ENCODE measurements at regions not wholly inside any gene's neighbourhood (a gene's known extent, or its start where the extent isn't known, plus 50 kb on each side); places are given as distances from the start of the nearest gene placed in this dataset.

DNA sequence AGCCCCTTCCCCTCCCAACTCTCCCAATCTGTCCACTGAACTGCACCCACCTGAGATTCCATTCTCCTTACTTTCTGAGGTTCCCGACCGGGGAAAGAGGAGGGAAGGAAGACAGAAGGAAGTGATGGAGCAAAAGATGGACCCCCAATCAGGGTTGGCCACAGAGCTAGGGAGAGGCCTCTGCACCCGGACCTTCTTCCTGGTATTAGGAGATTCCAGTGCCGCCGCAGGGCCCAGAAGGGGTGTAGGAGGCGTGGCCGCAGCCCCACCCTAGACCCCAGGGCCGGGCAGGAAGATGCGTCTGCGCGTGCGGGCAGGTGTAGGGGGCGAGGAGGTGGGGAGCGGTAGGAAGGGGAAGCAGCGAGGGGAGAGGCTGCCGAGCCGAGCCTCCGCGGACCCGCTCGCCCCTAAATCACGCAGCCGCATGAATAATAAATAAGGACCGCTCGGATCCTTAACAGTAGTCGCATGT is 104.2 kb upstream of the MVB12B start:
- no peak for DNase-seq (ENCODE audit: low read depth in 2 of 2)

DNA sequence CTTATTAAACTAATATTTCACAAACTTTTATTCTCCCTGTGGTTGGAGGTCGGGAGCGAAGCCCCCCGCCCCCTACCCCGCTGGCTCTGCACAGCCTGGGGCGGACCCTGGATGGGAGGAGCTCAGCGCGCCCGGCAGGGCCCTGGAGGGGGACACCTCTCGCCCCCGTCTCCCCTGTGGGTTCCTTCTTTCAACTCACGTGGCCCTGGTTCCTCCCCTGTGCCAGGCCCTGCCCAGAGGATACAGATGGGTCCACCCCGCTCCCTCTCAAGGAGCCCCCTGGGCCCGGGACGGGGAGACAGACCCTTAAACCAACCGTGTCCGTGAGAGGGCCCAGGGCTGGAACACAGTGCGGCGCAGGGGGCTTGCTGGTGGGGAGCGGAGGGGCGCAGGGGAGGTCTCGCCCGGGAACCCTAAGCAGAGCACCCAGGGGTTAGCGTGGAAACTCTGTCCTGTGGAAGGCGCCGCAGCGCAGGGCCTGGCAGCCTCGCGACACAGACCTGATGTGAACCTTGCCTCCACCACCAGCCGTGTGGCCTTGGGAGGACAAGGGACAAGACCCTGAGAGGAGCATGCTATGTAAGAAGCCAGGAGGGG is 103.7 kb upstream of the MVB12B start:
- no peak for DNase-seq (ENCODE audit: low read depth in 2 of 2)

DNA sequence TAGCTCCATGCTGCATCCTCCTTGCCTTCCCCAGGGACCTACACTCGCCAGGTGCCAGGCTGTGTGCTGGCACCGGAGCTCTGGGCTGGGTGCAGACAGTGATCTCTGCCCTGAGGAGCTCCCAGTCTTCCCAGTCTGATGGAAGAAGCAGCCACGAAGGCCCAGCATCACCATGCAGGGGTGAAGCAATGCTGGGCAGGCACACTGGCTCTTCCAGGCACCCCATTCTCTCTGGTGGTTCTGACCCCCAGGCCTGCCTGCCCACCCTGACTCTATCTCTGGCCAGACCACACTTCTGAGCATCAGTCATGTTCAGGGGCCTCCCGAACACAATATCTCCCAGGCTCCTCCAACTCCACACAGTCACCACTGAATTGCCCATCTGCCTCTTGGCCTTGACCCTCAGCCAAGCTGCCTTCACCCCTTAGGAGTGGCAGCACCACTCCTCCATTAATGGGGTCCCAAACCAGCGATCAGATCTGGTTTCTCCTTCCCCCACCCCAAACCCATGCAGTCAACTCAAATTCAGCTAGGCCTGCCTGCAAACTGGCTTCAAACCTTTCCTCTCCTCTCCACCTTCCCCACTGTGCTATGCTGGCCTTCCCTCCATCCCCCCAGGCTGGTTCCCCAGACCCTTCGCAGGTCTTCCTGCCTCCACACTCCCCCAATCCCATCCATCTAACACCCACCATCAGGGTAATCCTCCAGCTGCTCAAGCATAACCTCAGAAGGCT is 102.7 kb upstream of the MVB12B start:
- no peak for DNase-seq (ENCODE audit: low read depth in 2 of 2)

DNA sequence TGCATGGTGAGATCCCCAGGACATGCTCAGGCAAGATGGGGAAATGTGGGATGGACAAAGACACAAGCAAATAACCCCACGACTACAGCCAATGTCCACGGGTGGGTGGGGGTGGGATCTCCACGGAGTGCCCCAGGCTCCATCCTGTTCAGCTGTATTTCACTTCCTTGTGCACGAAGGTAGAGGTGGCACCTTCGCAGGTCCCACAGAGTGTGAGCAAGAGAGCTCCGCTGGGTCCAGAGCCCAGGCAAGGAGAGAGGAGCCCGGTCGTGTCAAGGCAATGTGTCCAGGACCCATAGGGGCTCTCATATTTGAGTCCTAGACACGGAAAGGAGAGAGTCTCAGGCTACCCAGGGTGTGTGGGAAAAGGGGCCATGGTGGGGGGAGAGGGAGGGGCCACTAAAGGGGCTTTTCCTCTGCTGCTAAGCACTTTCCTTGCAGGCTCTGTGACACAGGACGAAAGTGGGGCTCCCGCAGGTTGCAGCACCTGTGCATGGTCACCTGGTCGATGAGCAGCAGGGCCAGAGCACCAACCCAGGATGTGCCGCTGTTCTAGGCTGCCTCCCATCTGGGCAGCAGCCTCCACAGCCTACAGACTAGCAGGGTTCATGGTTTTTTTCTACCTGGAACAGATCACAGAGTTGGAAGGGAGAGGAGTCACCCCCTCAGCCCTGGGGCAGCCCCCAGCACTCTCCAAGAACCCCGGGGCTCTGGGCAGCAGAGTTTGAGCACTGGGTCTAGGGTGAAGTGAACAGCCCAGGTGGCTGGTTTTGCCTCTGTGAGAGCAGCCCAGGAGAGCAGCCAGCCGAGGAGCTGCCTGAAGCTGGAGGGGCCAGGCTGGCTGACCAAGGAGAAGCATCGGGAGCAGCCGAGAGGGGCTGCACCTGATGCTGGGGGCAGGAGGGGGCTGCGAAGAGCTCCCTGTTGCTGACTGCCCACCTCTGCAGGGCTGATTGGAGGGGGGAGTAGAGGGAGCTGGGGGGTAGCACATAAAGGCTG is 100.7 kb upstream of the MVB12B start:
- no peak for DNase-seq (ENCODE audit: low read depth in 2 of 2)

DNA sequence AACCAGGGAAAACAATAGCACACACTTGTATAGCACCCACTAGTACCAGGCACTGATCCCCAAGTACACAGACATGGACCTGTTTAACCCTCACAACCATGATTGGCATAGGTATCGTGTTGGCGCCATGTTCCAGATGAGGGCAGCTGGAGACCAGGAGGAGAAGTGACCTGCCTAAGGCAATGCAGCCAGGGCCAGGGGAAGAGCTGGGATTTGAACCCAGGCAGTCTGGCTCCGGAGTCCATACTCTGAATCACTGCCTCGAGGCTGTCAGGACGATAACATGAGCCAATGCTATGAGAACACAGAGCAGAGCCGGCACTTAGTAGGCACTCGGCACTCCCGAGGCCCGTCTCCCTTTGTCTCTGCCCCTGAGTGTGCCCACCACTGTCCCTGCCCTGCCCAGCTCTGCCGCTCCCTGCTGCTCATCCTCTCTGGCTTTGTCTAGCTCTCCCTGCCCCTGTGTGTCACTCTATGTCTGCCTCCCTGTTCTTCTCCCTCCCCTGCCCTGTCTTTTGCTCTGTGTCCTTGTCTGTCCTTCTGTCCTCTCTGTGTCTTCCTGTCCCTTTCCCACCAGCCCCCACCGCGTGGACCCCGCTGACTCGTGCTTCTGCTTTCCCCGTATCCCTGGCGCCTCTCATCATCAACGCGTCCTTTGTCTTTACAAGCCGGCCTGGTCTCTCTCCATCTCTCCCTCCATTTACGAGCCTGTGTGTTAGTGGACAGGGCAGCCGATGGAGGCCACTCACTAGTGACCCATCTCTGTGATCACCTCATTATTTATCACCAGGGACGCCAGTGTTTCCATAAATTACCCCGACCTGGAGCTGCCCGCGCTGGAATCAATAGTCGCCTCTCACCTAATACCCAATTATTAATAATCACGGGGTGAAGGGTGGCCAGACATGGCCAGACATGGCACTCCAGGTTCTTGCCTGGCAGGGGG is 99.4 kb upstream of the MVB12B start:
- DNase-seq (ENCODE audit: low read depth in 2 of 2): no peak

DNA sequence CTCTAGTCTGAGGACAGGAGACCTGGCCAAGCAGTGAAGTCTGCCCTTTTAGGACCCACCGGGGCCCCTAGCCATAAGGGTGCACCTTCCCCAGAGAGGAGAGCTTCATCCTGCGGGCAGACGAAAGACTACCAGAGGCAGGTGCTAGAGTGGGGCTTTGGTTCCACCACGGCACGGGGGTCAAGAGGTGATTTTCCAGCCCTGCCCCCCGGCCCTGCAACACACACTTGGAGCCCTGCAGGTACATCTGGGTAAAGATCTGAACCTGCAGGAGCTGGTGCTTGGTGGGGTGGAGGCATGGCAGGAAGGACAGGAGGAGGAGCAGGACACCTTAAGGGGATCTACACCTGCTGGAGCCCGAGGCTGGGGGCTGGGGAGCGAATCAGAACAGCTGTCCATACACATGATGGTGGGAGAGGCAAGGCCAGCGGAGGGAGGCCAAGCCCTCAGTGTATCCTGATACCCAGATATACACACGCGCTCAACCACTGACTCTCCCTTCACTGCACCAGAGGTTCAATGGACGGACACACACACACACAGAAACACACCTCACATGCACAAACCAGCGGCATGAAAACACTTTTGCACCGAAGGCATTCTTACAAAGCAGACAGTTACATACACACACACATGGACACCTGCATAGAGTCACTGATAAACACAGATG is 98.4 kb upstream of the MVB12B start:
- no peak for DNase-seq (ENCODE audit: low read depth in 2 of 2)

DNA sequence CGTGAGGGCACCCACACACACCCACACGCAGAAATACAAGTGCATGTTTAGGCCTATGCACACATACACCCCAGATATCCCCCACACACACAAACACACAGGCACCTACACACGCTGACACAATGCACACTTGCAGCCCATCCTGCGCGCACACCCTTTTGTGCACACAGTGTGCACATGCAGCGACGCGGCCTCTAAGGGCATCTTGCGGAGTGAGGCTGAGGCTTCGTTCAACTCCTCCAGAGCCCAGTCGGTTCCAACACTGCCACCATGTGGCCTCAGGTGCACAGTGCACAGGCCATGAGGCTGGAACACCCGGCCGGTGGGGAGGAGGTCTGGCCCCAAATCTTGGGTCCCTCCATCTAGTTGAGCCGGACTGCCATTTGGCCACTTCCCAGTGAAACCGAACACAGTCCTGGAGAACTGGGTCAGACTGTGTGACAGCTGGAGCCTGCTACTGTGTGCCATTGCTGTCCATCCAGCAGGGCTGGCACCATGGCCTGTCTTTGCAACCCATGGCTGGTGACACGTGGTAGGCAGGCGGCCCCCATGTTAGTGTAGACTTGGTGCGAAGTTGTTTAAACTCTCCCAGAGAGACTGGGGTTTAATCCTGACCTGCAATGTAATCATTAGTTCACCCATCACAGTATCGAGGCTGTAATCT is 97.7 kb upstream of the MVB12B start:
- DNase-seq (ENCODE audit: low read depth in 2 of 2): peak; percentile 40 to 54

DNA sequence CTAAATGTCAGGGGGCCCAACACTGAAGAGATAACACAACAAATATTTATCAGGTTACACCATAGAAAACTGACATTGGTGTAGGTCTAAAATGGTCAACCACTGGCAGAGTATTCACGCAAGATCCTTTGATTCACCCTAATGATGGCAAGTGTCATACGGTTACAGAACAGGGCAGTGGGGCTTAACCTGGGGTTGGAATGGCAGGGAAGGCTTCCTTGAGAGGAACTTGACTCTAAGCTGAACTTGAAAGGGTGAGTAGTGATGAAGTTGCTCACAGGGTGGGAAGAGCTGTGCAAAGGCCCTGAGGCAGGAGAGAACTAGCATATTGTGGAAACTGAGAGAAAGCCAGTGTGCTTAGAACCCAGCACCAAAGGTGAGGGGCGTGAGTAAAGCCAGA is 97.1 kb upstream of the MVB12B start:
- no peak for DNase-seq (ENCODE audit: low read depth in 2 of 2)

DNA sequence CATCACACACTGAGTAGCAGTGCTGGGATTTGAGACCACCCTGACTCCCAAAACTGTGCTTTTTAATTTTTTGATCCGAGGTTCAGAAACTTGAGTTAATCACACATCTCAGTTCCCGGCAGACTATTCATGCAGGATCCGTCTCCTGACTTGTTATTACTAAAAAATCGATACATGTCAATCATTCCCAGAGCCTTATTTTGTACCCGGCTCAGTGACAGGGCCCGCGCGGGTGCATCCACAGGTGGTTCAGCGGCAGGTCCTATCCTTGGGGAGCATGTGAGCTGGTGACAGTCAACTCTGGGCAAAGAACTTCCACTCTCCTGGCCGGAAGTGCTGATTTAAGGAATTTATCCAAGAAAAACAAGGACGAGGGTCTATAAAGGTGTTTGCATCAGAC is 95.9 kb upstream of the MVB12B start:
- DNase-seq (ENCODE audit: low read depth in 2 of 2): no peak

DNA sequence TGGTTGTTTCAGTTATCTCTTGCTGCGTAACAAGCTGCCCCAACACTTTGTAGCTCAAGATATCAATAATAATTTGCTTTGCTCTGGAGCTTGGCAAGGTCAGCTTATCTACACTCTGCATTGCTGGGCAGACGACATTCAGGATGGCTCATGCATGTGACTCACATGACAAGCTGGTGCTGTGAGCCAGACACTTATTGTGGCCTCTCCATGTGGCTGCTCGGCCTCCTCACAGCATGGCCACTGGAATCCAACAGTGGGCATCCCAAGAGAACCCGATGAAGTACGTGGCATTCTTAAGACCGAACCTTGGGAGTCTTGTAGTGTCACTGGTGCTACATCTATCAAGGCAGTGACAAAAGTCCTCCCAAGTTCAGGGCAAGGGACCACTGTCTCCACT is 94.2 kb upstream of the MVB12B start:
- DNase-seq (ENCODE audit: low read depth in 2 of 2): no peak

DNA sequence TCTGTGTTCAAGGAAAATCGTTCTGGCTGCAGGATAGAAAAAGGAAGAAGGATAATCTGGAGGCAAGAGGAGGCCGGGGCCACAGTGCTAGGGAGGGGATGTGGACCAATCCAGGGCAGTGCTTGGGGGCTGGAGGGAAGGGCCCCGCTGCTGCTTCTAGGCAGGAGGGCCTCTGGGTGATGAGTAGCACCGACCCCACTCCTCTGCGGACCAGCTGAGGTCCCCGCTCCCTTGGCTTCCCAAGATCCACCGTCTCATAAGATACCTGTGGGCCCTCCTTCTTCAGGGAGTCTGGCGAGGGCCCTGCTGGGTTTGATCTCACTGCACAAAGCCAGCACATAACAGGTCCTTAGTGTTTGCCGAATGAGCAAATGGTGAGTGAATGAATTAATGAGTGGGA is 93.5 kb upstream of the MVB12B start:
- DNase-seq (ENCODE audit: low read depth in 2 of 2): no peak

DNA sequence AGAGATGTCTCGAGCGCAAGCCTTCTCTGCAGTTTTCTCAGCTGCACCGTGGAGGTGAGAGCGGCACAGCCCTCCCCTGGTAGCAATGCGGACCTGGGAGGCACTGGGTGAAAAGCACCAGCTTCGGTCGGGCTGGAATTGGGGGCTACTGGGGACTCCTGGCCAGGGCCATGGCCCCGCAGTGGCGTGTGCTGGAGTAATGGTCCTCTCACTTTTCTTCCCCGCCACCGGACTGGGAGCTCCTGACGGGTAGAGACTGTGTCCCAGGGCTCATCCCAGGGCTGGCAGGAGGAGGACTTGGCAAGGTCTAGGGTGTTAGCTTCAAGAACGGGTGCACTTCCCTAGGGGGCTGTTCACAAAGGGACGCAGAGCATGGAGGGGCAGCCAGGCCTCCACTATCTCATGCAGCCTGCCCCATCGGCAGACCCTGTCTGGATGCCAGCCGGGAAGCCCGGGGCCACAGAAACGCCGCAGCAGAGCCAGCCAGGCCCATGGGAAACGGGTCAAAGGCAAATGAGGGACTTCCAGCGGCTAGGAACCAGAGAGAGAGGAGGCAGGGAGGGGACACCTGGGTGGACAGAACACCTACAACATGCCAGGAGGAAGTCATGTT is 92.6 kb upstream of the MVB12B start:
- no peak for DNase-seq (ENCODE audit: low read depth in 2 of 2)

DNA sequence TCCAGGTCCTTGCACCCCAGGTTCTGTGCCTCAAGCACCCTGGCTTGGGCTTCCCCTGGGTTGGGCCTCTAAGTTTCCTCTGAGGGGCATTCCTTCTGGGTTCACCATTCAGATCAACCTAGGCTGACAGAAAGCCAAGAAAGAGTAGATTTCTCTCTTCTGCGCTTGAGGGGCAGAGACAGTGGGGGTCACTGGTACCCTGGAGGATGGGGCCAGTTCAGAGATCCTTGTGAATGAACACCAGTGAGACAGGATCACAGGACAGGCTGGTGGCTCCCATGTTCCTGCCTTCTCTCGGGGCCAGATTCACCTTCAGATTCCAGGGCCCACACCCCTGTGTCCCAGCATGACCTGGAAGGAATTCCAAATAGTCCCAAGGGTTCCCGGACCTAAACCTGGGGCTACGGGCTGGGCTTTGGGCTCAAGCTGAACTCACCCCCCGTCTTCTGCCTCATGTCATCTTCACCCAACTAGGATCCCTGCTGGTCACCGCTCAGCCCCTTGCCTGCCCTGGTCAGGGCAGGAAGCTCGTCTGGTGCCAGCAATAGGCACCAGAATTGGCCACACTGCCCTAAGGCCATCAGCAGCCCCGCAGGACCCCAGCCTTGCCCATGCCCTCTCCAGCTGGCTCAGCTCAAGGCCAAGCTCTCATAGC is 91.8 kb upstream of the MVB12B start:
- DNase-seq (ENCODE audit: low read depth in 2 of 2): no peak

DNA sequence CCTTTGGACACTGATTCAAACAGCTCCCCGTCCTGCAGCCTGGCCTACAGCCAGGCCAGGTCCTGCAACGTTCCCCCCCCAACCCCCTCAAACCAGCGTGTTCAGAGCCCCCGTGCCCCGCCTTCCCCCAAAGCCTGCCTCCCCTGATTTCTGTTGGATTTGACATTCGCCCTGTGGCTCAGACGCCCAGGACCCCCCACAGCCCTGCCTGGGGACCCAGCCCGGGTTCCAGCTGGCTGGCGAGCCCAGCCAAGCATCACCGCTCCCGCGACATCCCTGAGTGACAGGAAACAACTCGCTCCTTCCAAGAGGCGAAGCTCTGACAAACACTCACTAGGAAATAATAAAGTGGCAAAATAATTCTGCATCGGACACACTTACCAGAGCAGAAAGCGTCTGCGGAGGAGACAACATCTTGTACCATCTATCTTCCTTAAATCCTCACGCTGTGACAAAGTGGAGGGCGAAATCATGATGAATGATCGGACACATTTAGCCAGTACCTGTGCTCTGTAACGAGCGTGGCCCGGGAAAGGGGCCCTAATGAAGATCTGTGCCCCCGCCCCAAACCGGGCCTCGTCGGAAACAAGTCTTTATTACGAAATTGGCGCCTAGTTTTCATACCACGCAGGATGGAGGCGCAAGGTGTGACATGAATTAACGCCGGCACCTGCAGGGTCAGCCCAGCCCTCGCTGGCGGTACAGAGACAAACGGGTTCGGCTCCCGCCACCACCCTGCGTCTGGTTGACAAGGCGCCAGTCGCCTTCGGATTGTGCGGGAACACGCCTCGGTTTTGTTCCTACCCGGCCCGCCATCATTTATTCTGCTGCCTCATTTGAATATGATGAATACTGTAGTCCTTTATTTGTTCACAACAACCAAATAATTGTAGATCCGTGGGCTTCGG is 91.0 kb upstream of the MVB12B start:
- no peak for DNase-seq (ENCODE audit: low read depth in 2 of 2)

DNA sequence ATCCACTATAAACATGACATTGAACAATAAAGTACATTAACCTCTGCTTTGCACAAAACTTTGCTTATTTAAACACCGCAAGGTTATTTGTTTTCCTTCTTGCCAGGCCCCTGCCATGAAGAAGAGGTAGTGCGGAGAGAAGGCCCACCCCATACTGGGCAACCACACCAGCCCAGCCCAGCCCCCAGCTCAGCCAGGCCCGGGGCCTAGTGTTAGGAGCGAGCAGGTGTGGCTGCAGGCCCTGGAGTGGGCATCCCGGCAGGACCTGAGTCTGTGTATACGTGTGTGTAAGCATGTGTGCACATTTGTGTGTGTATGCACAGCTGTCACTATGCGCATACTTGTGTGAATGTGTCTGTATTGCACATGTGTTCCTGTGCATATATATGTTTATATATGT is 90.4 kb upstream of the MVB12B start:
- no peak for DNase-seq (ENCODE audit: low read depth in 2 of 2)

DNA sequence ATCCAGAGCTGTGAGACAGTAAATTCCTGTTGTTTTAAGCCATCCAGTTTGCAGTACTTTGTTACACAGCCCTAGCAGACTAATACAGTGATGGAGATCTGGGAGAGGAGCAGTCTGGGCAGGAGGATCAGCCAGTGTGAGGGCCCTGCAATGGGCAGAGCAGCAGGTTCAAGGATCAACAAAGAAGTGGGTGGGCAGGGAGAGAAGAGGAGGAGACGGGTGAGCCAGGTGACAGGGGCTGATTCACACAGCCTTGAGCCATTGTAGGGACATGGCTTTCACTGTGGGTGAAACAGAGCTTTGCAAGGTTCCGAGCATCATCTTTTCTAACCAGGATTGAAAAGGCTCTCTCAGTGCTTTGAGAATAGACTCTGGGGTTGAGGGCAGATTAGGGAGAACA is 88.2 kb upstream of the MVB12B start:
- no peak for DNase-seq (ENCODE audit: low read depth in 2 of 2)

DNA sequence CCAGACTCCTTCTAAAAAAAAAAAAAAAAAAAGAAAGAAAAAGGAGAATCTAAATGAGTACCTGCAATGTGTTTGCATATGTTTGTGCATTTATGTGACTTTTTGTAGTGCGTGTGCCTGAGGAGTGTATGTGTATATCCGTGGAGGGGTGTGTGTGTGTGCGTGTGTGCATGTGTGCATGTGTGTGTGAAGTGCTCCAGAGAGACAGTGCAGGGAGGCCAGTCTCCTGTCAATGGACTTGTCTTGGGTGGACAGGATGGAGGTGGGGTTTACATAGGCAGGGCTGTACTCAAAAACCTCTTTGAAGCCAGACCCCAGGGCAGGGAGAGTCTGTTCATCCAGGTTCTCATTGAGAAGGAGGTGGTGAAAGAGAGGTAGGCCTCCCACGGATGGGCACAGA is 87.1 kb upstream of the MVB12B start:
- no peak for DNase-seq (ENCODE audit: low read depth in 2 of 2)

DNA sequence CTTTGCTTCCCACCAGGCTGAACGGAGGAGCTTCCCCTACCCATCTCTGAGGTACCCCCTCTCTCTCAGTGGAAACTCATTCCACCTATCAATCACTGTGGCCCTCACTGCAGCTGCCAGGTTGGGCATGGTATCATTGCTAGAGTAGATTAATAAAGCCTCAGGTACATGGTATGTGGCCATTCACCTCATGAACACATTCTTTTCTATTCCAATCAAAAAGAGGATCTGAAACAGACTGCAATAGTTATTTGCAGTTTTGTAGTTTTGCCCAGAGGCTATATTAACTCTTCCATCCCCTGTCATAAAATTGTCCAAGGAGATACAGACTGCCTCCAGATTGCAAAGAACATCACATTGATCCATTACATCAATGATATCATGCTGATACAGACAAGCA is 85.8 kb upstream of the MVB12B start:
- DNase-seq (ENCODE audit: low read depth in 2 of 2): no peak

All from stimulated activated CD8-positive, alpha-beta memory T cell treated with anti-CD3 and anti-CD28 coated beads, Interleukin-2, amount 100 ng/mL, for 48 hours (primary cell).